Esophagus squamous epithelium (tissue), 5 donors: ENCODE measurements at regions not wholly inside any gene's neighbourhood (a gene's known extent, or its start where the extent isn't known, plus 50 kb on each side); places are given as distances from the start of the nearest gene placed in this dataset.

ENCODE experiments used
- DNase-seq: peaks from one replicate; lab custom pipeline; 2025; lab: John Stamatoyannopoulos, UW
- H3K27ac ChIP-seq, 4 donors: fragments of 200-600 bp; sonication (generic); one replicate each; pipeline ENCODE4 v1.5.1; 2016 to 2019; ENCODE audit warnings: mild to moderate bottlenecking in 1 of 4
- H3K27me3 ChIP-seq, 4 donors: fragments of 200-600 bp; sonication (generic); 1 replicate in 3 of 4; 2 replicates in 1 of 4; pipeline versions ENCODE4 v1.5.1 to v1.6.0; 2017 to 2021; ENCODE audit warnings: antibody characterized with exemption in 1 of 4
- H3K36me3 ChIP-seq, 3 donors: fragments of 200-600 bp; sonication (generic); one replicate each; pipeline ENCODE4 v1.5.1; 2016 to 2019
- H3K4me1 ChIP-seq, 3 donors: fragments of 200-600 bp; sonication (generic); one replicate each; pipeline ENCODE4 v1.5.1; 2017 to 2019
- H3K4me3 ChIP-seq, 4 donors: fragments of 200-600 bp; sonication (generic); 1 replicate in 3 of 4; 2 replicates in 1 of 4; pipeline ENCODE4 v1.5.1; 2016 to 2019; ENCODE audit warnings: mild to moderate bottlenecking in 2 of 4, moderate library complexity in 1 of 4
- H3K9me3 ChIP-seq, 3 donors: fragments of 200-600 bp; sonication (generic); one replicate each; pipeline ENCODE4 v1.5.1; 2016 to 2019
- POLR2A ChIP-seq, 4 donors: fragments of 450-650 bp; IDR thresholded peaks; one replicate each; pipeline ENCODE4 v1.6.1; 2017; ENCODE audit warnings: antibody characterized with exemption in 4 of 4, mild to moderate bottlenecking in 4 of 4, moderate library complexity in 3 of 4
- WGBS, 2 donors: methylation state at CpG; one replicate each; pipeline ENCODE4 v1.1.5; 2018; 5-methylcytosine and 5-hydroxymethylcytosine counted together
- intact Hi-C: fragments of 100-400 bp; cut with DNase I; formaldehyde crosslinking; loops from one replicate; pipeline ENCODE4 v1.15.0; 2022
- TF ChIP-seq, protein P1 (sequence below), 6 experiments: fragments of 450-650 bp in 4 of 6; fragments of 200-600 bp in 2 of 6; sonication (generic) in 2 of 6; IDR thresholded peaks; one replicate each; pipeline ENCODE4 v1.5.1; 2016 to 2019; ENCODE audit warnings: antibody characterized with exemption in 6 of 6, mild to moderate bottlenecking in 4 of 6, moderate library complexity in 4 of 6
- donor health status: DM: yes; HTN: yes; CAD: no.

DNA sequence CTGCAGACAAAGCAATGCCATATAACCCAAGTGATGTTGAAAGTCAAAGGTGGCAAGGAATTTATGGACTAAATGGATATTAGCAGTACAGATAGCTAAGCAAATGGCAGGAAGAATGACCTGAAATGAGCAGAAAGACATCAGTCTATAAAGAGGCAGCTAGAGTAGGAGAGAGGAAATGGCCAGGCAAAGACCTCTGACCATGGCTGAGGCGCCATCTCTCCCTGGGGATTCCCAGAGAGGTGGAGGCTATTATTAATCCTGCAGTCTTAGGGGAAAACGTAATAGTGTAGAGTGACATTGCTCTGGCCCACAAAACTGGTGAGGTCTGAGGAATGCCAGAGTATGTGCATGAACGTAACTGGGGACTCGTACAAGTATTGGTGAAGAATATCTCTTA, 563.6 kb upstream of the PRMT6 start:
- Histone ChIP-seq H3K36me3 (no peaks in the 10 kb centered on the region), H3K27ac (no peak overlapping the region), H3K4me3 (no peak overlapping the region), H3K4me1 (no peaks in the 10 kb centered on the region), H3K9me3 (no peaks in the 10 kb centered on the region), H3K27me3 (no peaks in the 10 kb centered on the region)
- 66 to 78% methylated on average over 4 of the region's 4 CpGs for WGBS, 2 donors
- intact Hi-C loops = no loop called here
- TF ChIP-seq, protein P1, sequence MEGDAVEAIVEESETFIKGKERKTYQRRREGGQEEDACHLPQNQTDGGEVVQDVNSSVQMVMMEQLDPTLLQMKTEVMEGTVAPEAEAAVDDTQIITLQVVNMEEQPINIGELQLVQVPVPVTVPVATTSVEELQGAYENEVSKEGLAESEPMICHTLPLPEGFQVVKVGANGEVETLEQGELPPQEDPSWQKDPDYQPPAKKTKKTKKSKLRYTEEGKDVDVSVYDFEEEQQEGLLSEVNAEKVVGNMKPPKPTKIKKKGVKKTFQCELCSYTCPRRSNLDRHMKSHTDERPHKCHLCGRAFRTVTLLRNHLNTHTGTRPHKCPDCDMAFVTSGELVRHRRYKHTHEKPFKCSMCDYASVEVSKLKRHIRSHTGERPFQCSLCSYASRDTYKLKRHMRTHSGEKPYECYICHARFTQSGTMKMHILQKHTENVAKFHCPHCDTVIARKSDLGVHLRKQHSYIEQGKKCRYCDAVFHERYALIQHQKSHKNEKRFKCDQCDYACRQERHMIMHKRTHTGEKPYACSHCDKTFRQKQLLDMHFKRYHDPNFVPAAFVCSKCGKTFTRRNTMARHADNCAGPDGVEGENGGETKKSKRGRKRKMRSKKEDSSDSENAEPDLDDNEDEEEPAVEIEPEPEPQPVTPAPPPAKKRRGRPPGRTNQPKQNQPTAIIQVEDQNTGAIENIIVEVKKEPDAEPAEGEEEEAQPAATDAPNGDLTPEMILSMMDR (IDR thresholded peaks at IDR 0.05) = no peak
- no peak for TF ChIP-seq POLR2A (IDR thresholded peaks at IDR 0.05)
- no peak for DNase-seq

DNA sequence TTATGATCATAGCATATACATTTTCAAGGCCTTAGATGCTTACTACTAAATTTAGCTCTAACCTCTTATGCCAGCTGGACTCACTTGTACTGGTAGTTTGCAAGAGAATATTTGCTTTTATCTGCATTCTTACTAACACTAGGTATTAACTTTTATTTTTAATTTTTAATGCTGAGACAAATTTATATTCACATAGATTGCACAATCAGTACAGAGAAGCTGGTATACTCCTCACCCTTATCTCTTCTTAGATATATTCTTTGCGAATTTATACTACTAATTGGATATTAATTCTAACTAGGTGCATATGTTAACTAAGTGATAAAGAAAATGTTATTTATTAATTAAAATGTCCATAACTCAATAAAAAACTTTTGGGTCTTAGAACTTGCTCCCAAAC, 561.8 kb upstream of the PRMT6 start:
- Histone ChIP-seq H3K27ac (no peak overlapping the region), H3K4me1 (no peaks in the 10 kb centered on the region), H3K27me3 (no peaks in the 10 kb centered on the region), H3K4me3 (no peak overlapping the region), H3K36me3 (no peaks in the 10 kb centered on the region), H3K9me3 (no peaks in the 10 kb centered on the region)
- intact Hi-C loops = no loop called here
- TF ChIP-seq, protein P1 (IDR thresholded peaks at IDR 0.05) = no peak
- TF ChIP-seq POLR2A (IDR thresholded peaks at IDR 0.05) = no peak
- 82 to 89% methylated on average over 1 of the region's 1 CpG for WGBS, 2 donors
- no peak for DNase-seq

DNA sequence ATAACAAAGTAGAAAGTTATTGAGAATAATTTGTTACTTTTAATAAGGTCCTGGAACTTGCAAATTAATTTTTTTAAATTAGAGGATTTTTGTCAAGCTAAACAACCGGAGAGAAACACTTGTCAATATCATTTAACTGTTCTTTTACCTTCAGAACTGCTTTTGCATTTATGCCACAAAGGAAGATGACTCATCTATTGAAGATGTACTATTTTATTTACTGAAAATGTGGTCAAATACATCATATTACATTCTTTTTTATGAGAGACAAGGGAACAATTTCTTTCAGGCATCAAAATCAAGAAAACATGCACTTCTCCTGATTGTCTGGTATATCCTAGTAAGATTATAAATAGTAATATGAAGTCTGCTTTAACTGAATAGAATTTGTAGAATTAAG, 558.2 kb upstream of the PRMT6 start:
- DNase-seq = no peak
- no peak overlapping the region for H3K4me3 ChIP-seq
- TF ChIP-seq POLR2A (IDR thresholded peaks at IDR 0.05) = no peak
- TF ChIP-seq, protein P1 (IDR thresholded peaks at IDR 0.05) = no peak
- H3K9me3 ChIP-seq = no peaks in the 10 kb centered on the region
- no peaks in the 10 kb centered on the region for H3K4me1 ChIP-seq
- no peaks in the 10 kb centered on the region for H3K27me3 ChIP-seq
- WGBS, 2 donors = 50 to 73% methylated on average over 1 of the region's 1 CpG
- intact Hi-C loops = no loop called here
- no peak overlapping the region for H3K27ac ChIP-seq
- H3K36me3 ChIP-seq = no peaks in the 10 kb centered on the region

DNA sequence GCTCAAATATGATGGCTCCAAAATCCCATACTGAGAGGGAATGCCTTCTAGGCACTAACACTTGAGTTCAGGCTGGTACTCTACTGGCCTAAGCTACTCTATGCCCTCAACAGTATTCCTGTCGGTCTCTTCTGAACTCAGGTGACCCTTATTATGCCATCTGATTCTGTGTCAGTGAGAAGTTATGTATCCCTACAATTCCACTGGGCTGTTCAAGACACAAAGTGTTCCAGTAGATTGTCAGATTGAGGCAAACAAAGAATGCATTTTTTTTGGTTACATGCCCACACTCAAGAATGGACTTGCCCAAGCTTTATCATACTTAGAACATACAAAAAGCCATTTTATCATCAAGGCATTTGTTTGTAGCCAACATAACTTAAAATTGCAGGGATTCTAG, 553.8 kb upstream of the PRMT6 start:
- Histone ChIP-seq H3K4me1 (no peaks in the 10 kb centered on the region), H3K9me3 (no peaks in the 10 kb centered on the region), H3K36me3 (no peaks in the 10 kb centered on the region), H3K4me3 (no peak overlapping the region), H3K27me3 (no peaks in the 10 kb centered on the region), H3K27ac (no peak overlapping the region)
- 63 to 82% methylated on average over 1 of the region's 1 CpG for WGBS, 2 donors
- intact Hi-C loops = no loop called here
- DNase-seq = no peak
- no peak for TF ChIP-seq POLR2A (IDR thresholded peaks at IDR 0.05)
- TF ChIP-seq, protein P1 (IDR thresholded peaks at IDR 0.05) = no peak

DNA sequence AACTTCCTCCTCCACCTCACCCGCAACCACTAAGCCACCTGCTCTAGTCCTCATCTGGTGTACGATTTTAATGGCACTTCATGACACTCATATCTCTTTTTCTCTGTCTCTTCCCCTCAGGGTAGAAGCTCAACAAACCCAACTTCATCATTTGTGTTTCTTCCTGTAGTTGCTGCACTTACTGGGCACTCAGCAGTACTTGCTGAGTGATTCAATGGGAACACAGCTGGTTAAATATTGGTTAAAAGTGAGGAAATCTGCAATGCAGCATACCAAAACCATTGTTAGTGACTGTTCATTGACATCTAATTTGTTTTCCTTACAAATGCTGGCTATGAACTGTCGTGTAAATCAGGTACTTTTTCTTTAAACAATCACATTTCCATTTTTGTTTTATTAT, 541.1 kb upstream of the PRMT6 start:
- H3K4me1 ChIP-seq = no peaks in the 10 kb centered on the region
- intact Hi-C loops = no loop called here
- H3K27ac ChIP-seq = no peak overlapping the region
- 21 to 50% methylated on average over 3 of the region's 3 CpGs for WGBS, 2 donors
- H3K4me3 ChIP-seq = no peak overlapping the region
- DNase-seq = no peak
- H3K36me3 ChIP-seq = no peaks in the 10 kb centered on the region
- H3K27me3 ChIP-seq = no peaks in the 10 kb centered on the region
- no peaks in the 10 kb centered on the region for H3K9me3 ChIP-seq
- TF ChIP-seq POLR2A (IDR thresholded peaks at IDR 0.05) = no peak
- TF ChIP-seq, protein P1 (IDR thresholded peaks at IDR 0.05) = no peak
